ENCODE measurements at regions not wholly inside any gene's neighbourhood (a gene's known extent, or its start where the extent isn't known, plus 50 kb on each side); places are given as distances from the start of the nearest gene placed in this dataset.

GRCh38 chr6:66369407-66369806 is 662.4 kb upstream of the EYS start:
- Histone ChIP-seq H3K9me3 (replicated peaks; ENCODE audit: control insufficient read depth, insufficient read depth, low read length) (no peaks in the 10 kb centered on the region), H3K4me2 (ENCODE audit: insufficient read depth, low read length) (no peak overlapping the region), H3K27me3 (ENCODE audit: control insufficient read depth in 2 of 2, insufficient read depth in 2 of 2, low read length in 2 of 2) (no peaks in the 10 kb centered on the region), H3K4me1 (ENCODE audit: control insufficient read depth, extremely low read depth, insufficient read depth, low read length) (no peaks in the 10 kb centered on the region), H4K20me1 (replicated peaks; ENCODE audit: control insufficient read depth, extremely low read depth, insufficient read depth, low read length) (no peaks in the 10 kb centered on the region), H3K9me1 (replicated peaks; ENCODE audit: control insufficient read depth, extremely low read depth, insufficient read depth, low read length) (no peaks in the 10 kb centered on the region), H3K27ac (ENCODE audit: insufficient read depth, low read depth, low read length) (no peak overlapping the region), H3K36me3 (ENCODE audit: control insufficient read depth in 2 of 2, extremely low read depth in 1 of 2, insufficient read depth in 2 of 2, low read length in 2 of 2) (no peaks in the 10 kb centered on the region), H3K9ac (replicated peaks; ENCODE audit: extremely low read depth, insufficient read depth, low read length) (no peak overlapping the region), H2AFZ (ENCODE audit: low read depth, low read length) (no peak overlapping the region), H3K79me2 (ENCODE audit: control insufficient read depth, insufficient read depth, low read length) (no peaks in the 10 kb centered on the region), H3K4me3 (replicated peaks in 1 of 3; ENCODE audit: insufficient read depth in 1 of 3, low read depth in 1 of 3, low read length in 3 of 3) (no peak overlapping the region)
- CTCF ChIA-PET, result no interaction called here
- TF ChIP-seq FOS (IDR thresholded peaks at IDR 0.05; ENCODE audit: borderline replicate concordance, insufficient read depth, low read length) (no peak), EZH2 (IDR thresholded peaks at IDR 0.05; ENCODE audit: borderline replicate concordance, low read depth, low read length, severe bottlenecking) (no peak), MAX (IDR thresholded peaks at IDR 0.05; ENCODE audit: insufficient read depth, insufficient read length) (no peak), POLR2AphosphoS5 (IDR thresholded peaks at IDR 0.05; ENCODE audit: insufficient read depth, low read depth, low read length) (no peak), JUN (IDR thresholded peaks at IDR 0.05; ENCODE audit: borderline replicate concordance, insufficient read depth, insufficient read length, low read depth) (no peak), GATA2 (IDR thresholded peaks at IDR 0.05; ENCODE audit: insufficient read depth, insufficient read length, low read depth, low read length) (no peak), POLR2A (IDR thresholded peaks at IDR 0.05; ENCODE audit: low read depth, low read length) (no peak), MYC (IDR thresholded peaks at IDR 0.05; ENCODE audit: low read depth, low read length) (no peak)
- TF ChIP-seq, protein P1, sequence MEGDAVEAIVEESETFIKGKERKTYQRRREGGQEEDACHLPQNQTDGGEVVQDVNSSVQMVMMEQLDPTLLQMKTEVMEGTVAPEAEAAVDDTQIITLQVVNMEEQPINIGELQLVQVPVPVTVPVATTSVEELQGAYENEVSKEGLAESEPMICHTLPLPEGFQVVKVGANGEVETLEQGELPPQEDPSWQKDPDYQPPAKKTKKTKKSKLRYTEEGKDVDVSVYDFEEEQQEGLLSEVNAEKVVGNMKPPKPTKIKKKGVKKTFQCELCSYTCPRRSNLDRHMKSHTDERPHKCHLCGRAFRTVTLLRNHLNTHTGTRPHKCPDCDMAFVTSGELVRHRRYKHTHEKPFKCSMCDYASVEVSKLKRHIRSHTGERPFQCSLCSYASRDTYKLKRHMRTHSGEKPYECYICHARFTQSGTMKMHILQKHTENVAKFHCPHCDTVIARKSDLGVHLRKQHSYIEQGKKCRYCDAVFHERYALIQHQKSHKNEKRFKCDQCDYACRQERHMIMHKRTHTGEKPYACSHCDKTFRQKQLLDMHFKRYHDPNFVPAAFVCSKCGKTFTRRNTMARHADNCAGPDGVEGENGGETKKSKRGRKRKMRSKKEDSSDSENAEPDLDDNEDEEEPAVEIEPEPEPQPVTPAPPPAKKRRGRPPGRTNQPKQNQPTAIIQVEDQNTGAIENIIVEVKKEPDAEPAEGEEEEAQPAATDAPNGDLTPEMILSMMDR (IDR thresholded peaks at IDR 0.05; ENCODE audit: extremely low read depth in 1 of 2, insufficient read depth in 1 of 2, low read depth in 1 of 2, low read length in 2 of 2), result no peak
- dilution Hi-C loops (cut with MboI; ENCODE audit: extremely low pct_ligation_motif_present, low sequenced_read_pairs) (no loop called here), intact Hi-C loops (cut with micrococcal nuclease) (no loop called here)
- no TSS peak for BruUV-seq (replicated peaks)
- POLR2A ChIA-PET, result no interaction called here
- FAIRE-seq (no peak), DNase-seq (ENCODE audit: low read depth, low spot score) (no peak)

All from endothelial cell of umbilical vein (primary cell).